Stimulated activated naive CD8-positive, alpha-beta T cell treated with anti-CD3 and anti-CD28 coated beads, Interleukin-15, Interleukin-2, amounts not matched to agents 100 U/mL and 50 U/mL, for 24 hours (primary cell): ENCODE measurements at regions not wholly inside any gene's neighbourhood (a gene's known extent, or its start where the extent isn't known, plus 50 kb on each side); places are given as distances from the start of the nearest gene placed in this dataset.
A peak's percentile ranks its signal among the peaks of the same experiment; 100 is the strongest.
"Not testable (repeated sequence)": the region's sequence is repeated elsewhere in the genome, so short reads cannot be mapped to it uniquely, and the experiment has no call there.

Experiments
- ATAC-seq: fragments of 150-1000 bp; cut with Tn5 transposase; one replicate; pipeline ENCODE4 v1.10.0; 2021
- DNase-seq: peaks from one replicate; pipeline ENCODE4 v3.0.0; 2021

- DNase-seq (no peak), ATAC-seq (no peak)
Measured at GRCh38 chr4:124879195-124879594, 166.7 kb upstream of the ANKRD50 start.

- no peak for ATAC-seq
Measured at GRCh38 chr4:124874172-124874450, 161.6 kb upstream of the ANKRD50 start.

GRCh38 chr4:124873361-124874171, 161.0 kb upstream of the ANKRD50 start:
- no peak for ATAC-seq
- DNase-seq, result no peak

More at GRCh38 chr4:124874172-124874450, 161.6 kb upstream of the ANKRD50 start:
- DNase-seq, result no peak

GRCh38 chr4:124872659-124873058, 160.1 kb upstream of the ANKRD50 start:
- ATAC-seq (no peak), DNase-seq (no peak)

- ATAC-seq (no peak), DNase-seq (no peak)
Measured at GRCh38 chr4:124869961-124870495, 157.5 kb upstream of the ANKRD50 start.

GRCh38 chr4:124868495-124868894, 156.0 kb upstream of the ANKRD50 start:
- ATAC-seq (no peak), DNase-seq (no peak)

- ATAC-seq (no peak), DNase-seq (no peak)
Measured at GRCh38 chr4:124867536-124867935, 155.0 kb upstream of the ANKRD50 start.

- ATAC-seq, result no peak
Measured at GRCh38 chr4:124866301-124866700, 153.8 kb upstream of the ANKRD50 start.

GRCh38 chr4:124863040-124863545, 150.6 kb upstream of the ANKRD50 start:
- DNase-seq, result no peak
- no peak for ATAC-seq

More at GRCh38 chr4:124866301-124866700, 153.8 kb upstream of the ANKRD50 start:
- DNase-seq, result no peak

- no peak for ATAC-seq
- no peak for DNase-seq
Measured at GRCh38 chr4:124862261-124862660, 149.7 kb upstream of the ANKRD50 start.

GRCh38 chr4:124861761-124862160, 149.2 kb upstream of the ANKRD50 start:
- ATAC-seq (no peak), DNase-seq (no peak)

- DNase-seq (no peak), ATAC-seq (no peak)
Measured at GRCh38 chr4:124854968-124855367, 142.4 kb upstream of the ANKRD50 start.

- no peak for ATAC-seq
- no peak for DNase-seq
Measured at GRCh38 chr4:124851741-124852140, 139.2 kb upstream of the ANKRD50 start.

- ATAC-seq (no peak), DNase-seq (no peak)
Measured at GRCh38 chr4:124846306-124846705, 133.8 kb upstream of the ANKRD50 start.

GRCh38 chr4:124839786-124840390, 127.4 kb upstream of the ANKRD50 start:
- DNase-seq (no peak), ATAC-seq (no peak)

GRCh38 chr4:124833831-124834505, 121.4 kb upstream of the ANKRD50 start:
- ATAC-seq, result no peak
- no peak for DNase-seq

GRCh38 chr4:124828382-124828781, 115.8 kb upstream of the ANKRD50 start:
- ATAC-seq, result no peak
- DNase-seq, result no peak

- DNase-seq, result no peak
- no peak for ATAC-seq
Measured at GRCh38 chr4:124817531-124817930, 105.0 kb upstream of the ANKRD50 start.

- not testable (repeated sequence) for ATAC-seq, DNase-seq
Measured at GRCh38 chr4:124812203-124812602, 99.7 kb upstream of the ANKRD50 start.

GRCh38 chr4:124810827-124811226, 98.3 kb upstream of the ANKRD50 start:
- no peak for DNase-seq
- ATAC-seq, result no peak

GRCh38 chr4:124807421-124807820, 94.9 kb upstream of the ANKRD50 start:
- DNase-seq (no peak), ATAC-seq (no peak)

- DNase-seq (no peak), ATAC-seq (peak; percentile 61)
Measured at GRCh38 chr4:124806403-124806802, 93.9 kb upstream of the ANKRD50 start.

GRCh38 chr4:124804584-124804983, 92.1 kb upstream of the ANKRD50 start:
- ATAC-seq, result no peak

More at GRCh38 chr4:124804584-124804983, 92.1 kb upstream of the ANKRD50 start:
- DNase-seq, result no peak
